Endometrium (tissue), 2 donors: ENCODE measurements at regions not wholly inside any gene's neighbourhood (a gene's known extent, or its start where the extent isn't known, plus 50 kb on each side); places are given as distances from the start of the nearest gene placed in this dataset.

ENCODE experiments used
- FAIRE-seq: peaks from 2 replicates; lab custom pipeline; 2012; peaks lifted over from hg19 to GRCh38; lab: Jason Lieb, UNC
- donor health status: control.
- donor health status: control.

GRCh38 chr5:90191352-90192045, 218.1 kb downstream of the CETN3 start:
- no peak for FAIRE-seq

DNA sequence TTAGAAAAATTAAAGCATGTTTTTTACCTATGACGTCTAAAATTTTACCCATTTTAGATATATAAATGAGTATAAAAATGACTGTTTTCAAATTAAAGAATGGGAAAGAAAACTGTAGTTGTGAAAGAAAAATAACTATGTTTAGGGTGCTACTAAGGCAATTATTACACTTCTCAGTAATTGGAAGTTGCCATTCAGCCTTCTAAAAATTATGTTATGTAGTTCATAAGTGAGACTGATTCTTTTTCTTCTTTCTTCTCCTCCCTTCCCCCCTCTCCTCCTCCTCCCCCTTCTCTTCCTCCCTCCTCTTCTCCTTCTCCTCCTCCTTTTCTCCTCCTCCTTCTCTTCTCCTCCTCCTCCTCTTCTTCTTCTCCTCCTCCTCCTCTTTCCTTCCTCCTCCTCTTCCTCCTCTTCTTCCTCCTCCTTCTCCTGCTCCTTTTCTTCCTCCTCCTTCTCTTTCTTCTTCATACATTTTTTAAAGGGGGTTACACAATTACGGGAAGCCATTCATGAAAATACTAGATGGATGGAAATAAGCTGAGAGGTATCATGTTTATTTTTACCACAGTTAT, 223.6 kb downstream of the CETN3 start:
- no peak for FAIRE-seq

- FAIRE-seq: no peak
Observed at GRCh38 chr5:90184764-90185163, 224.8 kb downstream of the CETN3 start.

DNA sequence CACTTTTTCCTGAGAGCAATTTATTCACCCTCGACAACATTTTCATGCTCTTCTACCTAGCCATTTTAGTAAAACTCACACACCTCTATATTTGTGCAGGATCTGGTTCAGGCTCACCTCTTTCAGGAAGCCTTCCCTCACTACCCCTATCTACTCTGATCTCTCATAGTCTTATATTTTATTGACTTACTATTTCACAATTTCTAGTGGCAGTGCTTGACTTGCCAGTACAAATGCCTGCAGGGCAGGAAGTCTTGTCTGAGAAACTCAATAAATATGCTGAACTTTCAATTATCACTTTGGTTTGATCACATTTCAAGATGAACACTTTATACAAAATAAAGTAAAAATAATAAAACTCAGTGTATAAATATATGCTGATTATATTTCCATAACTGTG, 226.8 kb downstream of the CETN3 start:
- no peak for FAIRE-seq

- no peak for FAIRE-seq
Observed at GRCh38 chr5:90174236-90174635, 235.3 kb downstream of the CETN3 start.

DNA sequence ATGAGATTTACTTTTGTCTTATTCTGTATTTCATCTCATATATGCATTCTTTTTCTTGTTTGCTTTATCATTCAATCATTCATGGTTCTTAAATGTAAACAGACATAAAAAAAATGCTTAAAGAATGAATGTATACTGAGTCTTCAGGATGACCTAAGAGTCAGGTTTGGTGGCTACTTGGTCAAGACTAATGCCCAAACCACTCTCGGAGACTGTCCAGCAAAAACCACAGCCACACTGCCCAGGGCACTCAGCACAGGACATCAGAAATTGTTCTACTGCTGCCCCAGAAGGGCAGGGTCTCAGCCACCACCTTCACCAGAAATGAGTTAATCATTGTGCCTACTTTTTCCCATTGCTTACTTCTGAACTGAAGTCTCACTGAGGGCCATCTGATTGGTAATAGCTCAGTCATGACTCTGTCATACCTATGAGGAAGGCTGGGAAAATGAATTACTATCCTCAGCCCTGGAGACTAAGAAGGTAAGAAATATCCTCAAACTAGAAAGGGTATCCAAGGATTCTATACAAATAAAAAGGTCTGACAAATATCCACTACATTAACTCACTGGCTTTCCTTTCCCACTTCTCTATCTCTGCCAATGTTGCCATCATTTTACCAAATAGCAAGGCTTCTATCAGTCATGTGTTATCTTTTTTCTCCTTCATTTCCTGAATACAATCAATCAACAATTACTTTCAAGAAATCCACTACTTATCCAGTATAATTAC, 236.1 kb downstream of the CETN3 start:
- FAIRE-seq: peak; percentile 4

DNA sequence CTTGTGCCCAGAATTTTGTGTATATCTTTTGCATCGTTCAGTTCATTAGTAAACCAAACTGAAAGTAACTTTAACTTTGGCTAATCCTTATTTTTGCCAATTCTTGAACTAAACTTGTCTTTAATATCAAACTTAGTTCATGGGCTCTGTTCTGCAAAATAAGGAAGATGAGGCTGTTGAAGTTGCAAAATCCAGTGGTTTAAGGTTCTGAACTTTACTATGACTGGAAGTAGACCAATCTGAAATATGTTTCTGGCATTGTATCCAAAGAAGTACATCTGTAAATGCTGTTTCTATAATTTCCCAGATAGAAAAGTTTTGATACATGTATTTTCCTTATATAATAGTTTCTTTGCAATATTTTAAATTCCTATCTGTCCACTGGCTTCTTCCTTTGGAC, 238.1 kb downstream of the CETN3 start:
- FAIRE-seq: no peak

GRCh38 chr5:90170261-90170660, 239.3 kb downstream of the CETN3 start:
- FAIRE-seq: peak; percentile 94

DNA sequence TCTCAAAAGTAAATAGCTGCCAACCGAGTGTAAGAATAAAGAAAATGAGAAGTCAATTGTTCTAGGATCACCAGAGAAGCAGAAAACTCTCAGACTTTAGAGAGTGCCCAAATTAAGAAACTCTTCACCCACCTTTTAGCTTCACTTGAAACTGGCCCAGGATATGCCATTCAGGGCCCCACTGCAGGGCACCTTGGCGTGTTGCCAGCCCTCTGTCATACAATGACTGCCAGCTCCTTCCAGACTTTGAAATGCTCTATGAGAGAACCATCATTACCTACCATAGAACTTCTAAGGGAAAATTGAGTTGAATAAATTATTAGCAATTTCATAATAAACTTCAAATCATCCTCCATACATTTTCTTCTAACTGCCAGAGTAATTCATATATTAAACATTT, 240.5 kb downstream of the CETN3 start:
- FAIRE-seq: no peak

DNA sequence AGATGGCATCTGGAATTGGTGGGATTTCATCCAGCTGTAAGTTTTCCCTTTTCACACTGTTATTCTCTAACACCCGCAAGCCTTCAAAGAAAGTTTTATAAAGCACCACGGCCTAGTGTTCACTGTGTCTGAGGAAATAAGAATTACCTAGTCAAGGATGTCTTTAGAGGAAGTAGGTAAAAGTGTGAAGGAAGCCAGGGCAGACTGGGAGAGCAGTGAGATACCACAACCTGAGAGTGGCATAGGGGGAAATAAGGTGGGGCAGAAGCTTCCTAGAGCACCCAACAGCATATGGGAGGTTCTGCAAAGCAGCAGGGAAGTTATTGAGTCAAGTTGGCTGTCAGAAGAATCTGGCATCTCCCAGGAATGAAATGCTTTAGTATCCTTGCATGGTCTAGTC, 241.2 kb downstream of the CETN3 start:
- FAIRE-seq: no peak

GRCh38 chr5:90166816-90167215, 242.7 kb downstream of the CETN3 start:
- FAIRE-seq: no peak

- FAIRE-seq: no peak
Observed at GRCh38 chr5:90162324-90162723, 247.2 kb downstream of the CETN3 start.

- no peak for FAIRE-seq
Observed at GRCh38 chr5:90161414-90161813, 248.1 kb downstream of the CETN3 start.

DNA sequence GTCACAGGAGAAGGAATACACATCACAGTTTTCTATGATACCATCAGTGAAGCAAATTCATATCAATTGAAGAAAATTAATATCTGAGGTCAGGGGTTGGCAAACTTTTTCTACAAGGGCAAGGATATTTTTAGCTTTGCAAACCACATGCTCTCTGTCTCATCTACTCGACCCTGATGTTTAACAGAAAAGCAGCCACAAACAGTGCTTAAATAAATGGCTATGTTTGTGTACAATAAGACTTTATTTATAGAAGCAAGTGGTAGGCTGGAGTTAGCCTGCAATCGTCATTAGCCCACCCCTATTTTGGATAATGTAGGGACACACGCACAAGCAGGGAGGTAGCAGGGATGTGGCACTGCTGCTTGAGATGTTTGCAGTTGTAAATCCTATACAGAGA, 251.4 kb downstream of the CETN3 start:
- no peak for FAIRE-seq

DNA sequence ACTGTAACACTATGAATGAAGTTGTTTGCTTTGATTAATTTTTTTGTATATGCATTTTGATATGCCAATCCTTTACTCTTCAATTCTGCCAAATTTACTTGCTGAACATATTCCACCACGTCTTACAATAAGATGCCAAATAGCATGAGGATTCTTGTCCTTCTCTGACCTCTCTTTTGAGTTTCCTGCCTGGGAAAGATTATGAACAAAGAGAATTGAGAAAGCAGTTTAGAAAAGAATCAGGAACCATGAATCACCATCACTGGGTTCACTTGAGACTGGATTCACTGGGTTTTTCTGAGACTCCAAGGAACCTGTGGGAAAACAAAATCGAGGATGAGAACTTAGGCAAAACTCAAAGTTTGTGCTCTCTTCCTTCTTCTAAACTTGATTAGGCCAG, 256.5 kb downstream of the CETN3 start:
- no peak for FAIRE-seq

GRCh38 chr5:90144625-90145327, 264.8 kb downstream of the CETN3 start:
- no peak for FAIRE-seq

DNA sequence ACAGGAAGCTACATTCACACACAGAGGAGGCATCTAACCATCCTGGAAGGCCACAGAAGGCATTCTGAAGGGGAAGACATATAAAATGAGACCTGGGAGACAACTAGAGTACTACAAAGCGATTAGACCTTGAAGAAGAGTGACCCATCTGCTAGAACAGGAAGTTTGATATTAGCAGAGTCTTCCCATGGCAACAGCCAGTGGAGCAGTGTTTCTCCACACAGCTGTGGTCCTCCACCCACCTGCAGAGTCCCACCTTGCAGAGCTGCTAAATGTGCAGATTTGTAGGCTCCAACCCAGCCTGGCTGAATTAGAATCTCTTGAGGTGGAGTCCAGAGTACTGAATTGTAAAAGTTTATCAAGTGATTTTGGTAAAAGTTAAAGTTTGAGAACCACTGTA, 267.0 kb downstream of the CETN3 start:
- no peak for FAIRE-seq

DNA sequence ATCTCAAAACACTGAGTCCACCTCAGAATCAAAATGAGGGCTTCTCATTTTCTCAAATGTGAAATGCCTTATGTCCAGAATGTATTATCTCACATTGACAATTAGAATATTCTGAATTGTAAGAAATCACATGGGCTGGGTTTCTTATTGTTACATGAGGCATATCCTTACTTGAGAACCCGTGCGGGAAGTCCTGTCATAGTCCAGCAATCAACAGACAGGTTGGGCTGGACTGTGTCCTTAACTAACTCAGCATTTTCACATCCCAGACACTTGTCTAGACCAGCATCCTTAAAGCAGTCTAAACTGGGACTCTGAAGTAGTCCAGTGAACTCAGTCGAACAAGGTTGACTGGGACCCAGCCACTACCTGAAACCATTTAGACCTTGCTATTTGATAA, 267.6 kb downstream of the CETN3 start:
- FAIRE-seq: no peak

DNA sequence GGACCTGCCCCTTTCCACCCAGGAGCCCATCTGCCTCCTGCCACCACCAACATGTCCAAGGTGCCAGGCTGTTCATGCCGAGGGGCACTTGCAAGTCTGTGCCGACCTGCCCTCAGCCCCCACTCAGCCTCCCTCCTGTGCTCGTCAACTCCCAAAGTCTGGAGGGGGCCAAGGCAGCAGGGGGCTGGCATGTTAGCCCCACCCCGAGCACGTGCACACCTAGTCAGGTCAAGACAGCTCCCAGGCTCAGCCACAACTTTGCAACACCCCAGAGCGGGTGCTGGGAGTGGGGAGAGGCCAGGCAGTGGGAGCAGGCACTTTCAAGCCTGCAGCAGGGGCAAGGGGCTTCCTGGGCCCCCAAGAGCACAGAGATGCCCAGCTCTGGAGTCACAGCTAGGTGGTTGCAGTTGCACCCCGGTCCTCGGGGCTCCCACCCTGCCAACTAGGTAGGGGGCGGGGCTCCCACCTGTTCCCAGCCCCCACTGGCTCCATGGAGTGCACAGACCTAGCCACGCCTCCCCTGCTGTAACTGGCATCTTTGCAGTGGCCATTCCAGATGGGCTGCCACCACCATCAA, 272.5 kb downstream of the CETN3 start:
- FAIRE-seq: no peak

- no peak for FAIRE-seq
Observed at GRCh38 chr5:90135779-90136378, 273.7 kb downstream of the CETN3 start.

DNA sequence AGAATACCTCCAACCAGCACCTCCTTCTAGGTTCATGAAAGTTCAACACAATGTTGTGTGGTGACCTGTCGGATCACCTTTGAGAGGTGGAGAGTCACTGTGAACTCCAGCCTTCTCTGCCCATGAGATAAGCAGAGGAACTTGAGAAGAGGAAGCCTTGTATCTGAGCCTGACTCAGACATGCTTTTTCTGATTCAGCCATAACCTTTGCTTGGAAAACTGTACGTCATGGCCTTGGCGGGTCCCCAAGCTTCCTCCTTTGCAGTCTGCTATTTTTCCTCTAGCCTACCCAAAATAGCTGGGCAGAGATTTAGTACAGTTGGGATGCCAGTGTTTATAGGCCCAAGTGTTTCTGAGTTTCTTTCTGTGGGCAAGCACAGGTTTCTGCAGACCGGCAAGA, 274.7 kb downstream of the CETN3 start:
- no peak for FAIRE-seq

- FAIRE-seq: no peak
Observed at GRCh38 chr5:90134381-90134780, 275.2 kb downstream of the CETN3 start.
